Ishikawa (cell line): ENCODE measurements at regions not wholly inside any gene's neighbourhood (a gene's known extent, or its start where the extent isn't known, plus 50 kb on each side); places are given as distances from the start of the nearest gene placed in this dataset.

Source experiments
- CREB1 ChIP-seq: IDR thresholded peaks from 2 replicates; pipeline ENCODE4 v1.6.1; 2012; ENCODE audit warnings: low read depth
- EGR1 ChIP-seq: IDR thresholded peaks from 2 replicates; pipeline ENCODE4 v1.6.1; 2012
- EP300 ChIP-seq: IDR thresholded peaks from 2 replicates; pipeline ENCODE4 v1.6.1; 2012; ENCODE audit warnings: borderline replicate concordance
- FOXM1 ChIP-seq: IDR thresholded peaks from 2 replicates; pipeline ENCODE4 v1.6.1; 2012; ENCODE audit warnings: low read depth, borderline replicate concordance
- RAD21 ChIP-seq: IDR thresholded peaks from 2 replicates; pipeline ENCODE4 v1.6.1; 2012; ENCODE audit warnings: low read depth
- TAF1 ChIP-seq: IDR thresholded peaks from 2 replicates; pipeline ENCODE4 v1.6.1; 2012; ENCODE audit warnings: low read depth, mild to moderate bottlenecking
- TCF12 ChIP-seq: IDR thresholded peaks from 2 replicates; pipeline ENCODE4 v1.6.1; 2012; ENCODE audit warnings: low read depth
- YY1 ChIP-seq: IDR thresholded peaks from 2 replicates; pipeline ENCODE4 v1.6.1; 2012; ENCODE audit warnings: low read depth
- ZBTB7A ChIP-seq: IDR thresholded peaks from 2 replicates; pipeline ENCODE4 v1.6.1; 2012; ENCODE audit warnings: low read depth
- TF ChIP-seq, protein P1 (sequence below): IDR thresholded peaks from 2 replicates; pipeline ENCODE4 v1.6.1; 2012
- TF ChIP-seq, protein P2 (sequence below): IDR thresholded peaks from 2 replicates; pipeline ENCODE4 v1.6.1; 2012

DNA sequence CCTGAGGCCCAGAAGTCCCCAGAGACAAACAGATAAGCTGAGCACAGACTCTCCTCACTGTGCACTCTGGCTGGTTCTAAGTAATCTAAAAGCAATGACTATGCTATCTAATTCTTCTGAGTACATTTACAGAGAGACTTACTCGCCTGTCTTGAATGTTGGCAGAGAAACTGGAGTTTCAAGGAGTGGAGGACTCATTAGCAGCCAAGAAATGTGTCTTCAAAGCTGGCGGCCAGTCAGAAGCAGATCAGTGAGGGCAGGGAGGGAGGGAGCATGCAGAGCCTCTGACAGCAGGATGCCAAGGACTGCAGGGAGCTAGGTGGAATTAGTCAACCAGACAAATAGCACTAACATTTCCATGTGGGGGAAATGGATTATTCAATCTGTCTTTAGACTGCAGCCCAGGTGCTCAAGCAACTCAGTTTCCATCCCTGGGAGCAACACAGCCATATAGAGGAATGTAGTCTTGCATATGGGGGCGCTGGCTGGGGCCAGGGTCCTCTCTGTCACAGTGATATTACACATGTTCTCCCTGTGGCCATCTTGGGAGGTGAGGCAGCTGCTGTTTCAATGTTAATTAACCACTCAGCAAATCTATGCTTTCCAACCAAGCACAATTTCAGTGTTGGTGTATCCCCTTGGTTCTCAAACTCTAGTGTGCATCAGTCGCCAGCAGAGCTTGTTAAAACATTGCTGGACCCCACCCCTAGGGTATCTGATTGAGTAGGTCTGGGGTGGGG is 97.9 kb downstream of the CCNA1 start:
- TF ChIP-seq TCF12 (peak; percentile 92), TAF1 (no peak), FOXM1 (peak; percentile 74), CREB1 (no peak), EGR1 (no peak), RAD21 (no peak; the same call in 1 of the 2 replicates), EP300 (peak; percentile 93), ZBTB7A (no peak), YY1 (peak; percentile 44; the same call in 1 of the 2 replicates)
- TF ChIP-seq, protein P1, sequence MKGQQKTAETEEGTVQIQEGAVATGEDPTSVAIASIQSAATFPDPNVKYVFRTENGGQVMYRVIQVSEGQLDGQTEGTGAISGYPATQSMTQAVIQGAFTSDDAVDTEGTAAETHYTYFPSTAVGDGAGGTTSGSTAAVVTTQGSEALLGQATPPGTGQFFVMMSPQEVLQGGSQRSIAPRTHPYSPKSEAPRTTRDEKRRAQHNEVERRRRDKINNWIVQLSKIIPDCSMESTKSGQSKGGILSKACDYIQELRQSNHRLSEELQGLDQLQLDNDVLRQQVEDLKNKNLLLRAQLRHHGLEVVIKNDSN = peak; percentile 22; the same call in 1 of the 2 replicates
- TF ChIP-seq, protein P2, sequence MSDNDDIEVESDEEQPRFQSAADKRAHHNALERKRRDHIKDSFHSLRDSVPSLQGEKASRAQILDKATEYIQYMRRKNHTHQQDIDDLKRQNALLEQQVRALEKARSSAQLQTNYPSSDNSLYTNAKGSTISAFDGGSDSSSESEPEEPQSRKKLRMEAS = peak; percentile 82
